M059J (cell line): ENCODE measurements at regions not wholly inside any gene's neighbourhood (a gene's known extent, or its start where the extent isn't known, plus 50 kb on each side); places are given as distances from the start of the nearest gene placed in this dataset.
A peak's percentile ranks its signal among the peaks of the same experiment; 100 is the strongest.
"Not testable (repeated sequence)": the region's sequence is repeated elsewhere in the genome, so short reads cannot be mapped to it uniquely, and the experiment has no call there.

Source experiments
- DNase-seq: peaks from one replicate; pipeline ENCODE4 v3.0.0-alpha.2; 2012; ENCODE audit warnings: low read depth

GRCh38 chr5:106727071-106727470 is 943.7 kb downstream of the EFNA5 start:
- DNase-seq: no peak

GRCh38 chr5:106720367-106720766 is 950.4 kb downstream of the EFNA5 start:
- no peak for DNase-seq

- no peak for DNase-seq
These were observed 970.9 kb downstream of the EFNA5 start for GRCh38 chr5:106699796-106700195.

- no peak for DNase-seq
These were observed 971.5 kb downstream of the EFNA5 start for GRCh38 chr5:106699198-106699597.

- DNase-seq: no peak
These were observed 972.6 kb downstream of the EFNA5 start for GRCh38 chr5:106698169-106698568.

GRCh38 chr5:106691701-106692100 is 979.0 kb downstream of the EFNA5 start:
- no peak for DNase-seq

GRCh38 chr5:106690585-106690984 is 980.2 kb downstream of the EFNA5 start:
- DNase-seq: no peak

GRCh38 chr5:106680330-106680729 is 990.4 kb downstream of the EFNA5 start:
- DNase-seq: peak; percentile 14

GRCh38 chr5:106677057-106677456 is 993.7 kb downstream of the EFNA5 start:
- no peak for DNase-seq

GRCh38 chr5:106675687-106676086 is 995.0 kb downstream of the EFNA5 start:
- DNase-seq: no peak

- no peak for DNase-seq
These were observed 996.8 kb downstream of the EFNA5 start for GRCh38 chr5:106673941-106674340.

GRCh38 chr5:106661866-106662265 is 1008.9 kb downstream of the EFNA5 start:
- DNase-seq: no peak

GRCh38 chr5:106660681-106661080 is 1010.1 kb downstream of the EFNA5 start:
- DNase-seq: no peak

- DNase-seq: no peak
These were observed 1012.6 kb downstream of the EFNA5 start for GRCh38 chr5:106658150-106658549.

GRCh38 chr5:106656821-106657220 is 1013.9 kb downstream of the EFNA5 start:
- DNase-seq: no peak

GRCh38 chr5:106649031-106649430 is 1021.7 kb downstream of the EFNA5 start:
- DNase-seq: no peak

- no peak for DNase-seq
These were observed 1022.3 kb downstream of the EFNA5 start for GRCh38 chr5:106648401-106648800.

- no peak for DNase-seq
These were observed 1024.6 kb downstream of the EFNA5 start for GRCh38 chr5:106646106-106646505.

GRCh38 chr5:106640511-106640910 is 1030.2 kb downstream of the EFNA5 start:
- DNase-seq: peak; percentile 44

GRCh38 chr5:106639488-106639887 is 1031.2 kb downstream of the EFNA5 start:
- no peak for DNase-seq

GRCh38 chr5:106637275-106637674 is 1033.5 kb downstream of the EFNA5 start:
- peak; percentile 36 for DNase-seq

- peak; percentile 37 for DNase-seq
These were observed 1036.4 kb downstream of the EFNA5 start for GRCh38 chr5:106634375-106634774.

- peak; percentile 15 for DNase-seq
These were observed 1036.9 kb downstream of the EFNA5 start for GRCh38 chr5:106633825-106634224.

- DNase-seq: not testable (repeated sequence)
These were observed 1042.3 kb downstream of the EFNA5 start for GRCh38 chr5:106628456-106628855.

GRCh38 chr5:106610041-106610440 is 1060.7 kb downstream of the EFNA5 start:
- DNase-seq: no peak
